GM23338 (cell line): ENCODE measurements at regions not wholly inside any gene's neighbourhood (a gene's known extent, or its start where the extent isn't known, plus 50 kb on each side); places are given as distances from the start of the nearest gene placed in this dataset.

Source experiments
- ATAC-seq: fragments of 200-7000 bp; cut with Tn5 transposase; 3 replicates; pipeline ENCODE4 v1.9.1; 2020
- DNase-seq: peaks from one replicate; pipeline ENCODE4 v3.0.0-alpha.2; 2015; ENCODE audit warnings: low spot score
- H2AFZ ChIP-seq: fragments of 200-600 bp; sonication (generic); 2 replicates; pipeline ENCODE4 v1.8.0; 2016; ENCODE audit warnings: antibody characterized with exemption, mild to moderate bottlenecking, moderate library complexity
- H3F3A ChIP-seq: fragments of 200-600 bp; sonication (generic); replicated peaks from 2 replicates; pipeline ENCODE4 v1.8.0; 2017; ENCODE audit warnings: antibody characterized with exemption, mixed run types, low read depth
- H3K27ac ChIP-seq: fragments of 200-600 bp; sonication (generic); 2 replicates; pipeline ENCODE4 v1.6.1; 2016; ENCODE audit warnings: low read depth
- H3K27me3 ChIP-seq: fragments of 200-600 bp; sonication (generic); 2 replicates; pipeline ENCODE4 v1.8.0; 2016; ENCODE audit warnings: mild to moderate bottlenecking, mixed run types, moderate library complexity; ENCODE audit not compliant: insufficient read depth
- H3K36me3 ChIP-seq: fragments of 200-600 bp; sonication (generic); 2 replicates; pipeline ENCODE4 v1.8.0; 2016; ENCODE audit warnings: mild to moderate bottlenecking; ENCODE audit not compliant: insufficient read depth
- H3K4me1 ChIP-seq: fragments of 200-600 bp; sonication (generic); 2 replicates; pipeline ENCODE4 v1.8.0; 2016; ENCODE audit warnings: mild to moderate bottlenecking, moderate library complexity; ENCODE audit not compliant: insufficient read depth
- H3K4me2 ChIP-seq: fragments of 200-600 bp; sonication (generic); 2 replicates; pipeline ENCODE4 v1.7.1; 2017; ENCODE audit warnings: mixed run types
- H3K4me3 ChIP-seq: fragments of 200-600 bp; sonication (generic); 2 replicates; pipeline ENCODE4 v1.6.1; 2016; ENCODE audit warnings: mixed run types
- H3K79me2 ChIP-seq: fragments of 200-600 bp; sonication (generic); replicated peaks from 2 replicates; pipeline ENCODE4 v1.8.0; 2017; ENCODE audit warnings: mild to moderate bottlenecking; ENCODE audit not compliant: insufficient read depth
- H3K9me2 ChIP-seq: fragments of 200-600 bp; sonication (generic); 2 replicates; pipeline ENCODE4 v1.8.0; 2017; ENCODE audit not compliant: insufficient read depth
- H4K20me1 ChIP-seq: fragments of 200-600 bp; sonication (generic); replicated peaks from 2 replicates; pipeline ENCODE4 v1.8.0; 2017; ENCODE audit warnings: mild to moderate bottlenecking; ENCODE audit not compliant: insufficient read depth
- H3K27ac Mint-ChIP-seq: 2 replicates; pipeline ENCODE4 v1.8.0; 2020; ENCODE audit warnings: inconsistent platforms, mild to moderate bottlenecking, moderate library complexity, mixed read lengths
- H3K27me3 Mint-ChIP-seq: 3 replicates; pipeline ENCODE4 v1.8.0; 2022; ENCODE audit warnings: low read depth, mild to moderate bottlenecking, moderate library complexity, mixed read lengths, inconsistent platforms; ENCODE audit not compliant: insufficient read depth, poor library complexity
- H3K36me3 Mint-ChIP-seq: 3 replicates; pipeline ENCODE4 v1.8.0; 2021; ENCODE audit warnings: low read depth, mild to moderate bottlenecking, inconsistent platforms, moderate library complexity, mixed read lengths
- H3K4me1 Mint-ChIP-seq: 3 replicates; pipeline ENCODE4 v1.8.0; 2020; ENCODE audit warnings: mild to moderate bottlenecking, inconsistent platforms, mixed read lengths
- H3K4me3 Mint-ChIP-seq: 3 replicates; pipeline ENCODE4 v1.8.0; 2021; ENCODE audit warnings: moderate library complexity, mild to moderate bottlenecking, inconsistent platforms, mixed read lengths
- H3K9me3 Mint-ChIP-seq: 3 replicates; pipeline ENCODE4 v1.8.0; 2020; ENCODE audit warnings: moderate library complexity, mild to moderate bottlenecking, inconsistent platforms, mixed read lengths
- CREB1 ChIP-seq: fragments of 250-450 bp; sonication (Bioruptor Pico); IDR thresholded peaks from 2 replicates; pipeline ENCODE4 v1.5.0; 2020; ENCODE audit warnings: low read depth, mild to moderate bottlenecking, moderate library complexity
- EZH2 ChIP-seq: fragments of 200-600 bp; sonication (generic); IDR thresholded peaks from one replicate; pipeline ENCODE4 v1.8.0; 2017; ENCODE audit warnings: antibody characterized with exemption, mild to moderate bottlenecking, low read depth; ENCODE audit not compliant: unreplicated experiment
- EZH2phosphoT487 ChIP-seq: fragments of 200-600 bp; sonication (generic); IDR thresholded peaks from one replicate; pipeline ENCODE4 v1.8.1; 2018; ENCODE audit warnings: antibody characterized with exemption; ENCODE audit not compliant: unreplicated experiment
- JUNB ChIP-seq: IDR thresholded peaks from one replicate; pipeline ENCODE4 v1.6.1; 2016; ENCODE audit warnings: antibody characterized with exemption; ENCODE audit not compliant: unreplicated experiment
- NANOG ChIP-seq: IDR thresholded peaks from 2 replicates; pipeline ENCODE4 v1.6.1; 2016; ENCODE audit warnings: antibody characterized with exemption, borderline replicate concordance
- POLR2AphosphoS5 ChIP-seq: IDR thresholded peaks from 2 replicates; pipeline ENCODE4 v1.6.1; 2016; ENCODE audit warnings: antibody characterized with exemption, low read depth
- STAT1 ChIP-seq: IDR thresholded peaks from one replicate; pipeline ENCODE4 v1.6.1; 2016; ENCODE audit warnings: antibody characterized with exemption; ENCODE audit not compliant: unreplicated experiment
- ZNF114 ChIP-seq: fragments of 250-450 bp; sonication (Bioruptor Pico); IDR thresholded peaks from 2 replicates; pipeline ENCODE4 v1.5.0; 2020; ENCODE audit warnings: mild to moderate bottlenecking, moderate library complexity
- ZNF331 ChIP-seq: fragments of 250-450 bp; sonication (Bioruptor Pico); IDR thresholded peaks from 2 replicates; pipeline ENCODE4 v1.5.0; 2020; ENCODE audit warnings: low read depth, mild to moderate bottlenecking, moderate library complexity
- TF ChIP-seq, protein P1 (sequence below), 2 experiments: fragments of 200-600 bp in 1 of 2; sonication (generic) in 1 of 2; conservative IDR thresholded peaks; 2 replicates each; pipeline versions ENCODE4 v1.5.1 to v1.6.1; 2016 to 2017; ENCODE audit warnings: antibody characterized with exemption in 2 of 2, low read depth in 2 of 2, mild to moderate bottlenecking in 2 of 2, moderate library complexity in 1 of 2
- TF ChIP-seq, protein P2 (sequence below): IDR thresholded peaks from 2 replicates; pipeline ENCODE4 v1.6.1; 2016; ENCODE audit warnings: antibody characterized with exemption
- TF ChIP-seq, protein P3 (sequence below): IDR thresholded peaks from one replicate; pipeline ENCODE4 v1.6.1; 2018; ENCODE audit warnings: antibody characterized with exemption; ENCODE audit not compliant: unreplicated experiment
- TF ChIP-seq, protein P4 (sequence below): fragments of 250-450 bp; sonication (Bioruptor Pico); IDR thresholded peaks from 2 replicates; pipeline ENCODE4 v1.5.0; 2020; ENCODE audit warnings: mild to moderate bottlenecking, moderate library complexity

DNA sequence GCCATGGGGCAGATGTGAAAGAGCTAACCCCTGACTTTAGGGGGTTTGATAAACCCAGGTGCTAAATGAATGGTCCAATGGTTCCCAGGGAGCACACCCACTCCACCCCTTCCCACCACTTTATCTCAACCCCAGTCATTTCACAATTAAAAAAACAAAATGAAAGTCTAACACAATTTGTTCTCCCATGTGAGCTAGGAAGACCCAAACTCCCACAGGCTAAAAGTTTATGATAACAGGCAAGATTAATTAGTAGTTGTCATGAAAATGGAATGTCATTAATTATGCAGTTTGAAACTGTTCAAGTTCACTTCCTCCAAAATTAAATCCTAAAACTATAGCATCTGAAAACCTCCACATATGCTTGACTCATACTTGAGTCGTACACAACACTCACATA is 63.3 kb upstream of the TPM1 start:
- Histone ChIP-seq H3K36me3 (no peaks in the 10 kb centered on the region), H4K20me1 (no peaks in the 10 kb centered on the region), H3K4me2 (no peak overlapping the region), H3F3A (no peaks in the 10 kb centered on the region), H3K4me3 (no peak overlapping the region), H3K79me2 (no peaks in the 10 kb centered on the region), H3K27me3 (no peaks in the 10 kb centered on the region), H3K9me2 (peaks cover 13% of the 10 kb centered on the region), H3K27ac (no peak overlapping the region), H2AFZ (no peak overlapping the region), H3K4me1 (no peaks in the 10 kb centered on the region)
- no peak for DNase-seq
- ATAC-seq = no peak
- no peak for TF ChIP-seq POLR2AphosphoS5
- no peak for TF ChIP-seq STAT1
- TF ChIP-seq JUNB = no peak
- TF ChIP-seq, protein P1, sequence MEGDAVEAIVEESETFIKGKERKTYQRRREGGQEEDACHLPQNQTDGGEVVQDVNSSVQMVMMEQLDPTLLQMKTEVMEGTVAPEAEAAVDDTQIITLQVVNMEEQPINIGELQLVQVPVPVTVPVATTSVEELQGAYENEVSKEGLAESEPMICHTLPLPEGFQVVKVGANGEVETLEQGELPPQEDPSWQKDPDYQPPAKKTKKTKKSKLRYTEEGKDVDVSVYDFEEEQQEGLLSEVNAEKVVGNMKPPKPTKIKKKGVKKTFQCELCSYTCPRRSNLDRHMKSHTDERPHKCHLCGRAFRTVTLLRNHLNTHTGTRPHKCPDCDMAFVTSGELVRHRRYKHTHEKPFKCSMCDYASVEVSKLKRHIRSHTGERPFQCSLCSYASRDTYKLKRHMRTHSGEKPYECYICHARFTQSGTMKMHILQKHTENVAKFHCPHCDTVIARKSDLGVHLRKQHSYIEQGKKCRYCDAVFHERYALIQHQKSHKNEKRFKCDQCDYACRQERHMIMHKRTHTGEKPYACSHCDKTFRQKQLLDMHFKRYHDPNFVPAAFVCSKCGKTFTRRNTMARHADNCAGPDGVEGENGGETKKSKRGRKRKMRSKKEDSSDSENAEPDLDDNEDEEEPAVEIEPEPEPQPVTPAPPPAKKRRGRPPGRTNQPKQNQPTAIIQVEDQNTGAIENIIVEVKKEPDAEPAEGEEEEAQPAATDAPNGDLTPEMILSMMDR (conservative IDR thresholded peaks at IDR 0.05; ENCODE audit: low read depth in 2 of 2) = no peak
- TF ChIP-seq NANOG = no peak
- TF ChIP-seq ZNF114 (CRISPR knock-in tag) = no peak
- TF ChIP-seq, protein P2, sequence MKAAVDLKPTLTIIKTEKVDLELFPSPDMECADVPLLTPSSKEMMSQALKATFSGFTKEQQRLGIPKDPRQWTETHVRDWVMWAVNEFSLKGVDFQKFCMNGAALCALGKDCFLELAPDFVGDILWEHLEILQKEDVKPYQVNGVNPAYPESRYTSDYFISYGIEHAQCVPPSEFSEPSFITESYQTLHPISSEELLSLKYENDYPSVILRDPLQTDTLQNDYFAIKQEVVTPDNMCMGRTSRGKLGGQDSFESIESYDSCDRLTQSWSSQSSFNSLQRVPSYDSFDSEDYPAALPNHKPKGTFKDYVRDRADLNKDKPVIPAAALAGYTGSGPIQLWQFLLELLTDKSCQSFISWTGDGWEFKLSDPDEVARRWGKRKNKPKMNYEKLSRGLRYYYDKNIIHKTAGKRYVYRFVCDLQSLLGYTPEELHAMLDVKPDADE = no peak
- TF ChIP-seq, protein P3, sequence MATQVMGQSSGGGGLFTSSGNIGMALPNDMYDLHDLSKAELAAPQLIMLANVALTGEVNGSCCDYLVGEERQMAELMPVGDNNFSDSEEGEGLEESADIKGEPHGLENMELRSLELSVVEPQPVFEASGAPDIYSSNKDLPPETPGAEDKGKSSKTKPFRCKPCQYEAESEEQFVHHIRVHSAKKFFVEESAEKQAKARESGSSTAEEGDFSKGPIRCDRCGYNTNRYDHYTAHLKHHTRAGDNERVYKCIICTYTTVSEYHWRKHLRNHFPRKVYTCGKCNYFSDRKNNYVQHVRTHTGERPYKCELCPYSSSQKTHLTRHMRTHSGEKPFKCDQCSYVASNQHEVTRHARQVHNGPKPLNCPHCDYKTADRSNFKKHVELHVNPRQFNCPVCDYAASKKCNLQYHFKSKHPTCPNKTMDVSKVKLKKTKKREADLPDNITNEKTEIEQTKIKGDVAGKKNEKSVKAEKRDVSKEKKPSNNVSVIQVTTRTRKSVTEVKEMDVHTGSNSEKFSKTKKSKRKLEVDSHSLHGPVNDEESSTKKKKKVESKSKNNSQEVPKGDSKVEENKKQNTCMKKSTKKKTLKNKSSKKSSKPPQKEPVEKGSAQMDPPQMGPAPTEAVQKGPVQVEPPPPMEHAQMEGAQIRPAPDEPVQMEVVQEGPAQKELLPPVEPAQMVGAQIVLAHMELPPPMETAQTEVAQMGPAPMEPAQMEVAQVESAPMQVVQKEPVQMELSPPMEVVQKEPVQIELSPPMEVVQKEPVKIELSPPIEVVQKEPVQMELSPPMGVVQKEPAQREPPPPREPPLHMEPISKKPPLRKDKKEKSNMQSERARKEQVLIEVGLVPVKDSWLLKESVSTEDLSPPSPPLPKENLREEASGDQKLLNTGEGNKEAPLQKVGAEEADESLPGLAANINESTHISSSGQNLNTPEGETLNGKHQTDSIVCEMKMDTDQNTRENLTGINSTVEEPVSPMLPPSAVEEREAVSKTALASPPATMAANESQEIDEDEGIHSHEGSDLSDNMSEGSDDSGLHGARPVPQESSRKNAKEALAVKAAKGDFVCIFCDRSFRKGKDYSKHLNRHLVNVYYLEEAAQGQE = no peak
- TF ChIP-seq EZH2 = no peak
- TF ChIP-seq EZH2phosphoT487 = no peak
- TF ChIP-seq, protein P4, sequence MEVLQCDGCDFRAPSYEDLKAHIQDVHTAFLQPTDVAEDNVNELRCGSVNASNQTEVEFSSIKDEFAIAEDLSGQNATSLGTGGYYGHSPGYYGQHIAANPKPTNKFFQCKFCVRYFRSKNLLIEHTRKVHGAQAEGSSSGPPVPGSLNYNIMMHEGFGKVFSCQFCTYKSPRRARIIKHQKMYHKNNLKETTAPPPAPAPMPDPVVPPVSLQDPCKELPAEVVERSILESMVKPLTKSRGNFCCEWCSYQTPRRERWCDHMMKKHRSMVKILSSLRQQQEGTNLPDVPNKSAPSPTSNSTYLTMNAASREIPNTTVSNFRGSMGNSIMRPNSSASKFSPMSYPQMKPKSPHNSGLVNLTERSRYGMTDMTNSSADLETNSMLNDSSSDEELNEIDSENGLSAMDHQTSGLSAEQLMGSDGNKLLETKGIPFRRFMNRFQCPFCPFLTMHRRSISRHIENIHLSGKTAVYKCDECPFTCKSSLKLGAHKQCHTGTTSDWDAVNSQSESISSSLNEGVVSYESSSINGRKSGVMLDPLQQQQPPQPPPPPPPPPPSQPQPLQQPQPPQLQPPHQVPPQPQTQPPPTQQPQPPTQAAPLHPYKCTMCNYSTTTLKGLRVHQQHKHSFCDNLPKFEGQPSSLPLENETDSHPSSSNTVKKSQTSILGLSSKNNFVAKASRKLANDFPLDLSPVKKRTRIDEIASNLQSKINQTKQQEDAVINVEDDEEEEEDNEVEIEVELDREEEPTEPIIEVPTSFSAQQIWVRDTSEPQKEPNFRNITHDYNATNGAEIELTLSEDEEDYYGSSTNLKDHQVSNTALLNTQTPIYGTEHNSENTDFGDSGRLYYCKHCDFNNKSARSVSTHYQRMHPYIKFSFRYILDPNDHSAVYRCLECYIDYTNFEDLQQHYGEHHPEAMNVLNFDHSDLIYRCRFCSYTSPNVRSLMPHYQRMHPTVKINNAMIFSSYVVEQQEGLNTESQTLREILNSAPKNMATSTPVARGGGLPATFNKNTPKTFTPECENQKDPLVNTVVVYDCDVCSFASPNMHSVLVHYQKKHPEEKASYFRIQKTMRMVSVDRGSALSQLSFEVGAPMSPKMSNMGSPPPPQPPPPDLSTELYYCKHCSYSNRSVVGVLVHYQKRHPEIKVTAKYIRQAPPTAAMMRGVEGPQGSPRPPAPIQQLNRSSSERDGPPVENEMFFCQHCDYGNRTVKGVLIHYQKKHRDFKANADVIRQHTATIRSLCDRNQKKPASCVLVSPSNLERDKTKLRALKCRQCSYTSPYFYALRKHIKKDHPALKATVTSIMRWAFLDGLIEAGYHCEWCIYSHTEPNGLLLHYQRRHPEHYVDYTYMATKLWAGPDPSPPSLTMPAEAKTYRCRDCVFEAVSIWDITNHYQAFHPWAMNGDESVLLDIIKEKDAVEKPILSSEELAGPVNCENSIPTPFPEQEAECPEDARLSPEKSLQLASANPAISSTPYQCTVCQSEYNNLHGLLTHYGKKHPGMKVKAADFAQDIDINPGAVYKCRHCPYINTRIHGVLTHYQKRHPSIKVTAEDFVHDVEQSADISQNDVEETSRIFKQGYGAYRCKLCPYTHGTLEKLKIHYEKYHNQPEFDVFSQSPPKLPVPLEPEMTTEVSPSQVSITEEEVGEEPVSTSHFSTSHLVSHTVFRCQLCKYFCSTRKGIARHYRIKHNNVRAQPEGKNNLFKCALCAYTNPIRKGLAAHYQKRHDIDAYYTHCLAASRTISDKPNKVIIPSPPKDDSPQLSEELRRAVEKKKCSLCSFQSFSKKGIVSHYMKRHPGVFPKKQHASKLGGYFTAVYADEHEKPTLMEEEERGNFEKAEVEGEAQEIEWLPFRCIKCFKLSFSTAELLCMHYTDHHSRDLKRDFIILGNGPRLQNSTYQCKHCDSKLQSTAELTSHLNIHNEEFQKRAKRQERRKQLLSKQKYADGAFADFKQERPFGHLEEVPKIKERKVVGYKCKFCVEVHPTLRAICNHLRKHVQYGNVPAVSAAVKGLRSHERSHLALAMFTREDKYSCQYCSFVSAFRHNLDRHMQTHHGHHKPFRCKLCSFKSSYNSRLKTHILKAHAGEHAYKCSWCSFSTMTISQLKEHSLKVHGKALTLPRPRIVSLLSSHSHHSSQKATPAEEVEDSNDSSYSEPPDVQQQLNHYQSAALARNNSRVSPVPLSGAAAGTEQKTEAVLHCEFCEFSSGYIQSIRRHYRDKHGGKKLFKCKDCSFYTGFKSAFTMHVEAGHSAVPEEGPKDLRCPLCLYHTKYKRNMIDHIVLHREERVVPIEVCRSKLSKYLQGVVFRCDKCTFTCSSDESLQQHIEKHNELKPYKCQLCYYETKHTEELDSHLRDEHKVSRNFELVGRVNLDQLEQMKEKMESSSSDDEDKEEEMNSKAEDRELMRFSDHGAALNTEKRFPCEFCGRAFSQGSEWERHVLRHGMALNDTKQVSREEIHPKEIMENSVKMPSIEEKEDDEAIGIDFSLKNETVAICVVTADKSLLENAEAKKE (CRISPR knock-in tag) = no peak
- TF ChIP-seq CREB1 (CRISPR knock-in tag) = no peak
- TF ChIP-seq ZNF331 (CRISPR knock-in tag) = no peak
- H3K36me3 Mint-ChIP-seq = no peaks in the 10 kb centered on the region
- H3K27ac Mint-ChIP-seq = no peak overlapping the region
- peaks cover 5% of the 10 kb centered on the region for H3K27me3 Mint-ChIP-seq
- no peaks in the 10 kb centered on the region for H3K9me3 Mint-ChIP-seq
- H3K4me1 Mint-ChIP-seq = peaks cover 2% of the 10 kb centered on the region; the same call in 1 of the 3 replicates
- H3K4me3 Mint-ChIP-seq = no peak overlapping the region
